ENCODE measurements at regions not wholly inside any gene's neighbourhood (a gene's known extent, or its start where the extent isn't known, plus 50 kb on each side); places are given as distances from the start of the nearest gene placed in this dataset.
A peak's percentile ranks its signal among the peaks of the same experiment; 100 is the strongest.

DNA sequence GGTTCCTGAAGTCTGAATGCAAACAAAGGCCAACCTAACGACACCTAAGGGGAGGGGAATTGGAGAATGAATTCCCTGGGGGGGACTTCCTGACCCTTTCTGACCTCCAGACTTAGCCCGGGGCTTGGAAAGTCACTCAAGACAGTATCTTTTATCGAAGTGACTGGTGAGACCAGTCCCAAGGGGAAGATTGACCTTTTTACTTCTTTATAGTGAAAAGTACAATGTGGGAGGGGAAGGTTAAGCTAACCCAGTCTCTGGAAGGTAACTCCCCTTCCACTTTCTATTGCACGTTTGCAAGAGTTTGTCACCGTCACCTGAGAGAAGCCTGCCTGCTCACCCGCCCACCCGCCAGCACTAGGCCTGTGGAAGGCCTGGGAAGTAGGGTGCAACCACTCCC, 111.9 kb downstream of the EFNB2 start:
- Histone ChIP-seq H3K27me3 (no peaks in the 10 kb centered on the region), H3K9me3 (no peaks in the 10 kb centered on the region), H3K4me1 (no peaks in the 10 kb centered on the region), H3K4me3 (no peak overlapping the region), H3K27ac (replicated peaks in 1 of 4) (no peak overlapping the region), H3K36me3 (no peaks in the 10 kb centered on the region)
- TF ChIP-seq POLR2AphosphoS5 (IDR thresholded peaks at IDR 0.05) (no peak), EP300 (IDR thresholded peaks at IDR 0.05) (no peak), POLR2A (IDR thresholded peaks at IDR 0.05; ENCODE audit: low read depth) (no peak)
- TF ChIP-seq, protein P1, sequence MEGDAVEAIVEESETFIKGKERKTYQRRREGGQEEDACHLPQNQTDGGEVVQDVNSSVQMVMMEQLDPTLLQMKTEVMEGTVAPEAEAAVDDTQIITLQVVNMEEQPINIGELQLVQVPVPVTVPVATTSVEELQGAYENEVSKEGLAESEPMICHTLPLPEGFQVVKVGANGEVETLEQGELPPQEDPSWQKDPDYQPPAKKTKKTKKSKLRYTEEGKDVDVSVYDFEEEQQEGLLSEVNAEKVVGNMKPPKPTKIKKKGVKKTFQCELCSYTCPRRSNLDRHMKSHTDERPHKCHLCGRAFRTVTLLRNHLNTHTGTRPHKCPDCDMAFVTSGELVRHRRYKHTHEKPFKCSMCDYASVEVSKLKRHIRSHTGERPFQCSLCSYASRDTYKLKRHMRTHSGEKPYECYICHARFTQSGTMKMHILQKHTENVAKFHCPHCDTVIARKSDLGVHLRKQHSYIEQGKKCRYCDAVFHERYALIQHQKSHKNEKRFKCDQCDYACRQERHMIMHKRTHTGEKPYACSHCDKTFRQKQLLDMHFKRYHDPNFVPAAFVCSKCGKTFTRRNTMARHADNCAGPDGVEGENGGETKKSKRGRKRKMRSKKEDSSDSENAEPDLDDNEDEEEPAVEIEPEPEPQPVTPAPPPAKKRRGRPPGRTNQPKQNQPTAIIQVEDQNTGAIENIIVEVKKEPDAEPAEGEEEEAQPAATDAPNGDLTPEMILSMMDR (IDR thresholded peaks at IDR 0.05): no peak
- DNase-seq (ENCODE audit: extremely low spot score): peak; percentile 66
- 84% methylated on average over 7 of the region's 7 CpGs for WGBS
- intact Hi-C loops (cut with DNase I): no loop called here

DNA sequence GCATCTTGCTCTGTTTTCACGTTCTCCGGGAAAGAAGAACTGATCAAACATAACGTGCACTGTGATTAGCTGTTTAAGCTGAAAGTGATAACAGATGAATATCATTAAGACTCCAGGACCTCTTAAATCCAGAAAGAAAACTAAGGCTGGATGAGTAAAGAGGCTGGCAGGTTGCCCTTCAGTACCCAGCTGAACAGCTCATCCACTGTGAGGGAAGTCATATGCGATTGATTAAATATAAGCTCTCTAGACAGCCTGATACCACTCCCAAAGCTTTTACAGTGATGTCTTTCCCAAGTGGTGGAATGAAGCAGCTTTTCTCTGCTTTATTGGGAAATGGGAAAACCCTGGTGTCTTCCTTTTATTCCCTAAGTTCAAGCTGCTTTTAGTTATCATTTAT, 116.9 kb downstream of the EFNB2 start:
- intact Hi-C loops (cut with DNase I): no loop called here
- no peak for DNase-seq (ENCODE audit: extremely low spot score)

DNA sequence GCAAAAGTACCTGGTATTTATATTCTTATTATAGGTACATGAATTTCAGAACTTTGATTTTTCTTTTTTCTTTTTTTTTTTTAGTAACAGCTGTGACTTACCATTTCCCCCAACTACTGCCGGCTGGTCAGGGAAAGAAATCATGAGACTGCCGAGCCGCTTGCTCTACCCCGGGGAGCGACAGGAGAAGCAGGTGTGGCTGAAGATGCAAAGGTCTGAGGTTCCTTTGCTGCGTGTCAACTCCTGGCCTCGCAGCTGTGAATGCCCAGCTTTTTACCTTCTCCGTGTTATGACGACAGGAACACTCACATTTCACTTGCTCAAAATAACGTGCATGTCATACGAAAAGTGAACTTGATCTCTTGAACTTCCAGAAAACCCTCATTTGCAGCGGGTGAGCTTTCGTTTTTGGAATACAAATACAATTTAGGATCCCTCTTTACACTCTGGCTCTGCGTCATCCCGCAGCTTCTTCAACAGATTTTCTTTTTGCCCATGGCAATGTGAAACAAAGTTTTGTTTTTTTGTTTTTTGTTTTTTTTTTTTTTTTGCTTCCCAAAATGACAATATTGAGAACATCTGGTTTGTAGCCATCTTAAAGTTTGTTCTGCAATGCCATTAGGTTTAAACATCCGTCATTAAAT, 117.9 kb downstream of the EFNB2 start:
- intact Hi-C loops (cut with DNase I): no loop called here
- DNase-seq (ENCODE audit: extremely low spot score): no peak
- Histone ChIP-seq H3K4me1 (peaks cover 0 to 5% (median 2%) of the 10 kb centered on the region in 4 donors), H3K9me3 (no peaks in the 10 kb centered on the region), H3K4me3 (no peak overlapping the region), H3K27me3 (no peaks in the 10 kb centered on the region), H3K36me3 (no peaks in the 10 kb centered on the region), H3K27ac (replicated peaks in 1 of 4) (no peak overlapping the region)
- 81% methylated on average over 16 of the region's 16 CpGs for WGBS
- TF ChIP-seq, protein P1 (IDR thresholded peaks at IDR 0.05): no peak
- TF ChIP-seq POLR2AphosphoS5 (IDR thresholded peaks at IDR 0.05): no peak
- TF ChIP-seq EP300 (IDR thresholded peaks at IDR 0.05): no peak
- no peak for TF ChIP-seq POLR2A (IDR thresholded peaks at IDR 0.05; ENCODE audit: low read depth)

More for the DNA sequence above, 116.9 kb downstream of the EFNB2 start:
- Histone ChIP-seq H3K36me3 (no peaks in the 10 kb centered on the region), H3K4me1 (peaks cover 0 to 5% (median 2%) of the 10 kb centered on the region in 4 donors), H3K4me3 (no peak overlapping the region), H3K27me3 (no peaks in the 10 kb centered on the region), H3K9me3 (no peaks in the 10 kb centered on the region), H3K27ac (replicated peaks in 1 of 4) (no peak overlapping the region)
- TF ChIP-seq POLR2AphosphoS5 (IDR thresholded peaks at IDR 0.05): no peak
- no peak for TF ChIP-seq EP300 (IDR thresholded peaks at IDR 0.05)
- TF ChIP-seq POLR2A (IDR thresholded peaks at IDR 0.05; ENCODE audit: low read depth): no peak
- TF ChIP-seq, protein P1 (IDR thresholded peaks at IDR 0.05): no peak
- WGBS: 70% methylated on average over 4 of the region's 4 CpGs

DNA sequence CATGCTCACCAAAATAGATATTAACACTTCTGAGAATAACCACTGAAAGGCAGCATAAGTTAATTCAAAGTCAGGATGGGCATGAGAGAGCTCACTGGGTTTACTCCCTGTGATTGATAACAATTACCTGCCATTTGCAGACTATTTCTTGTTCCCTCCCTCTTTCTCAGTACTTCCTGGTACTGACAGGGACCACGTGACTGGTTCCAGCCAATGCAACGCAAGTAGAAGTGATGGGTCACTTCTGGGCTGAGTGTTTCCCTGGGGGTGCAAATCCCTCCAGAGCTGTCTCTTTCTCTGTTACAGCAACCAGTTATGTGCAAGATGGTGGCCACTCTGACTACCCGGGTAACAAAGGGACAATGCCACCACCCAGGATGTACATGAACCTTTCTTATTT, 118.8 kb downstream of the EFNB2 start:
- Histone ChIP-seq H3K27me3 (no peaks in the 10 kb centered on the region), H3K27ac (replicated peaks in 1 of 4) (no peak overlapping the region), H3K4me1 (peaks cover 0 to 5% (median 2%) of the 10 kb centered on the region in 4 donors), H3K9me3 (no peaks in the 10 kb centered on the region), H3K36me3 (no peaks in the 10 kb centered on the region), H3K4me3 (no peak overlapping the region)
- no peak for DNase-seq (ENCODE audit: extremely low spot score)
- TF ChIP-seq POLR2A (IDR thresholded peaks at IDR 0.05; ENCODE audit: low read depth) (no peak), EP300 (IDR thresholded peaks at IDR 0.05) (no peak), POLR2AphosphoS5 (IDR thresholded peaks at IDR 0.05) (no peak)
- TF ChIP-seq, protein P1 (IDR thresholded peaks at IDR 0.05): no peak
- intact Hi-C loops (cut with DNase I): no loop called here
- 93% methylated on average over 3 of the region's 3 CpGs for WGBS

DNA sequence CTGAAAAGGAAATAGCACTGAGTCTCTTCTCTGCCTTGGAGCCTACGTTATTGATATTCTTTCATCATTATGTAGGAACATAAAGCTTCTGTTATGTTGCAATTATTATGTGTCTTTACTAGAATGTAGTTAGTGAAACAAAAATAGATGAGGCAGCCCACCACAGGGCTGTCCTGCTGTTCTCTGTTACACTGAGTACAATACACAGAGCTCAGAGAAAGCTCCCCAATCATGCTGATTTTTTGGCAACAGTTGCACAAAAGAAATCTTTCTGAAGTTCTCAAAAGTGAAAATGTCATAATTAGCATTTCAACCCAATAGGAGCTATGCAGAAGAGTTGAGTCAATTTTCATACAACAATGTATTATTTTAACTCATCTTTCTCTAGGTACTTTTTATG, 119.5 kb downstream of the EFNB2 start:
- no peaks in the 10 kb centered on the region for H3K27me3 ChIP-seq
- no peak overlapping the region for H3K4me3 ChIP-seq
- H3K4me1 ChIP-seq: peaks cover 0 to 5% (median 2%) of the 10 kb centered on the region in 4 donors
- no peaks in the 10 kb centered on the region for H3K9me3 ChIP-seq
- H3K36me3 ChIP-seq: no peaks in the 10 kb centered on the region
- 63% methylated on average over 1 of the region's 1 CpG for WGBS
- intact Hi-C loops (cut with DNase I): no loop called here
- no peak for DNase-seq (ENCODE audit: extremely low spot score)
- H3K27ac ChIP-seq (replicated peaks in 1 of 4): no peak overlapping the region
- no peak for TF ChIP-seq EP300 (IDR thresholded peaks at IDR 0.05)
- TF ChIP-seq POLR2A (IDR thresholded peaks at IDR 0.05; ENCODE audit: low read depth): no peak
- TF ChIP-seq POLR2AphosphoS5 (IDR thresholded peaks at IDR 0.05): no peak
- TF ChIP-seq, protein P1 (IDR thresholded peaks at IDR 0.05): no peak

Data from esophagus muscularis mucosa (tissue), 4 donors.